ENCODE measurements at regions not wholly inside any gene's neighbourhood (a gene's known extent, or its start where the extent isn't known, plus 50 kb on each side); places are given as distances from the start of the nearest gene placed in this dataset.

- TF ChIP-seq CTCF (IDR thresholded peaks at IDR 0.05 in 8 of 11, conservative IDR thresholded peaks at IDR 0.05 in 3 of 11): no peak
- no peak for TF ChIP-seq POLR2A (IDR thresholded peaks at IDR 0.05)
These were observed 976.1 kb upstream of the GYPC start for GRCh38 chr2:125679903-125680302.

Data from spleen (tissue), 7 donors.